ENCODE measurements at regions not wholly inside any gene's neighbourhood (a gene's known extent, or its start where the extent isn't known, plus 50 kb on each side); places are given as distances from the start of the nearest gene placed in this dataset.

DNA sequence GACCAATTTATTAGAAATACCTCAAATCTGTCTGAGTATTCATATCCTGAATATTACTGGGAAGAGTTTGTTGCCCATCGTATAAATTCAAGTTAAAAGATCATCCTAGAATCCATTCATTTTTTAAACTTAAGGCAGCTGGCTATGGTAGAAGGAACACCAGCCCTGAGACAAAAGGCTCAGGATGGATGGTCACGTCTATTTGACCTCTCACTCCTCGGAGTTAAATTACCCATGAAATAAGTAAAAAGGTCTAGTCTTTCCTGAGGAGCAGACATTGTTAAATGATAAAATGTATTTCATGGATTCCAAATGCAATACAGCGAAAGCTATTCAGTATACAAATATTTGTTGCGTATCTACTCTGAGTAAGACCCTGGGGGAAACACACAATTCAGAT, 826.0 kb upstream of the LRATD1 start:
- TF ChIP-seq, protein P1, sequence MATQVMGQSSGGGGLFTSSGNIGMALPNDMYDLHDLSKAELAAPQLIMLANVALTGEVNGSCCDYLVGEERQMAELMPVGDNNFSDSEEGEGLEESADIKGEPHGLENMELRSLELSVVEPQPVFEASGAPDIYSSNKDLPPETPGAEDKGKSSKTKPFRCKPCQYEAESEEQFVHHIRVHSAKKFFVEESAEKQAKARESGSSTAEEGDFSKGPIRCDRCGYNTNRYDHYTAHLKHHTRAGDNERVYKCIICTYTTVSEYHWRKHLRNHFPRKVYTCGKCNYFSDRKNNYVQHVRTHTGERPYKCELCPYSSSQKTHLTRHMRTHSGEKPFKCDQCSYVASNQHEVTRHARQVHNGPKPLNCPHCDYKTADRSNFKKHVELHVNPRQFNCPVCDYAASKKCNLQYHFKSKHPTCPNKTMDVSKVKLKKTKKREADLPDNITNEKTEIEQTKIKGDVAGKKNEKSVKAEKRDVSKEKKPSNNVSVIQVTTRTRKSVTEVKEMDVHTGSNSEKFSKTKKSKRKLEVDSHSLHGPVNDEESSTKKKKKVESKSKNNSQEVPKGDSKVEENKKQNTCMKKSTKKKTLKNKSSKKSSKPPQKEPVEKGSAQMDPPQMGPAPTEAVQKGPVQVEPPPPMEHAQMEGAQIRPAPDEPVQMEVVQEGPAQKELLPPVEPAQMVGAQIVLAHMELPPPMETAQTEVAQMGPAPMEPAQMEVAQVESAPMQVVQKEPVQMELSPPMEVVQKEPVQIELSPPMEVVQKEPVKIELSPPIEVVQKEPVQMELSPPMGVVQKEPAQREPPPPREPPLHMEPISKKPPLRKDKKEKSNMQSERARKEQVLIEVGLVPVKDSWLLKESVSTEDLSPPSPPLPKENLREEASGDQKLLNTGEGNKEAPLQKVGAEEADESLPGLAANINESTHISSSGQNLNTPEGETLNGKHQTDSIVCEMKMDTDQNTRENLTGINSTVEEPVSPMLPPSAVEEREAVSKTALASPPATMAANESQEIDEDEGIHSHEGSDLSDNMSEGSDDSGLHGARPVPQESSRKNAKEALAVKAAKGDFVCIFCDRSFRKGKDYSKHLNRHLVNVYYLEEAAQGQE (tag by site-specific recombination; IDR thresholded peaks at IDR 0.05): no peak
- TF ChIP-seq, protein P2, sequence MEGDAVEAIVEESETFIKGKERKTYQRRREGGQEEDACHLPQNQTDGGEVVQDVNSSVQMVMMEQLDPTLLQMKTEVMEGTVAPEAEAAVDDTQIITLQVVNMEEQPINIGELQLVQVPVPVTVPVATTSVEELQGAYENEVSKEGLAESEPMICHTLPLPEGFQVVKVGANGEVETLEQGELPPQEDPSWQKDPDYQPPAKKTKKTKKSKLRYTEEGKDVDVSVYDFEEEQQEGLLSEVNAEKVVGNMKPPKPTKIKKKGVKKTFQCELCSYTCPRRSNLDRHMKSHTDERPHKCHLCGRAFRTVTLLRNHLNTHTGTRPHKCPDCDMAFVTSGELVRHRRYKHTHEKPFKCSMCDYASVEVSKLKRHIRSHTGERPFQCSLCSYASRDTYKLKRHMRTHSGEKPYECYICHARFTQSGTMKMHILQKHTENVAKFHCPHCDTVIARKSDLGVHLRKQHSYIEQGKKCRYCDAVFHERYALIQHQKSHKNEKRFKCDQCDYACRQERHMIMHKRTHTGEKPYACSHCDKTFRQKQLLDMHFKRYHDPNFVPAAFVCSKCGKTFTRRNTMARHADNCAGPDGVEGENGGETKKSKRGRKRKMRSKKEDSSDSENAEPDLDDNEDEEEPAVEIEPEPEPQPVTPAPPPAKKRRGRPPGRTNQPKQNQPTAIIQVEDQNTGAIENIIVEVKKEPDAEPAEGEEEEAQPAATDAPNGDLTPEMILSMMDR (tag by site-specific recombination; IDR thresholded peaks at IDR 0.05): no peak
- TF ChIP-seq ZNF48 (tag by site-specific recombination; IDR thresholded peaks at IDR 0.05): no peak
- no peak for TF ChIP-seq ZNF830 (tag by site-specific recombination; IDR thresholded peaks at IDR 0.05; ENCODE audit: low read depth)
- TF ChIP-seq ZNF274 (IDR thresholded peaks at IDR 0.05; ENCODE audit: low read length): no peak
- TF ChIP-seq ZNF274 (tag by site-specific recombination; IDR thresholded peaks at IDR 0.05; ENCODE audit: borderline replicate concordance): no peak
- no peak for TF ChIP-seq ZNF24 (tag by site-specific recombination; IDR thresholded peaks at IDR 0.05)
- TF ChIP-seq GFI1B (tag by site-specific recombination; IDR thresholded peaks at IDR 0.05): no peak
- no peak for TF ChIP-seq GLI4 (tag by site-specific recombination; IDR thresholded peaks at IDR 0.05)
- no peak for TF ChIP-seq ZNF248 (tag by site-specific recombination; IDR thresholded peaks at IDR 0.05)
- no peak for TF ChIP-seq ZNF174 (tag by site-specific recombination; IDR thresholded peaks at IDR 0.05)
- TF ChIP-seq ZNF202 (tag by site-specific recombination; IDR thresholded peaks at IDR 0.05; ENCODE audit: borderline replicate concordance): no peak
- TF ChIP-seq, protein P3, sequence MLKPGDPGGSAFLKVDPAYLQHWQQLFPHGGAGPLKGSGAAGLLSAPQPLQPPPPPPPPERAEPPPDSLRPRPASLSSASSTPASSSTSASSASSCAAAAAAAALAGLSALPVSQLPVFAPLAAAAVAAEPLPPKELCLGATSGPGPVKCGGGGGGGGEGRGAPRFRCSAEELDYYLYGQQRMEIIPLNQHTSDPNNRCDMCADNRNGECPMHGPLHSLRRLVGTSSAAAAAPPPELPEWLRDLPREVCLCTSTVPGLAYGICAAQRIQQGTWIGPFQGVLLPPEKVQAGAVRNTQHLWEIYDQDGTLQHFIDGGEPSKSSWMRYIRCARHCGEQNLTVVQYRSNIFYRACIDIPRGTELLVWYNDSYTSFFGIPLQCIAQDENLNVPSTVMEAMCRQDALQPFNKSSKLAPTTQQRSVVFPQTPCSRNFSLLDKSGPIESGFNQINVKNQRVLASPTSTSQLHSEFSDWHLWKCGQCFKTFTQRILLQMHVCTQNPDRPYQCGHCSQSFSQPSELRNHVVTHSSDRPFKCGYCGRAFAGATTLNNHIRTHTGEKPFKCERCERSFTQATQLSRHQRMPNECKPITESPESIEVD (tag by site-specific recombination; IDR thresholded peaks at IDR 0.05): no peak
- TF ChIP-seq, protein P4, sequence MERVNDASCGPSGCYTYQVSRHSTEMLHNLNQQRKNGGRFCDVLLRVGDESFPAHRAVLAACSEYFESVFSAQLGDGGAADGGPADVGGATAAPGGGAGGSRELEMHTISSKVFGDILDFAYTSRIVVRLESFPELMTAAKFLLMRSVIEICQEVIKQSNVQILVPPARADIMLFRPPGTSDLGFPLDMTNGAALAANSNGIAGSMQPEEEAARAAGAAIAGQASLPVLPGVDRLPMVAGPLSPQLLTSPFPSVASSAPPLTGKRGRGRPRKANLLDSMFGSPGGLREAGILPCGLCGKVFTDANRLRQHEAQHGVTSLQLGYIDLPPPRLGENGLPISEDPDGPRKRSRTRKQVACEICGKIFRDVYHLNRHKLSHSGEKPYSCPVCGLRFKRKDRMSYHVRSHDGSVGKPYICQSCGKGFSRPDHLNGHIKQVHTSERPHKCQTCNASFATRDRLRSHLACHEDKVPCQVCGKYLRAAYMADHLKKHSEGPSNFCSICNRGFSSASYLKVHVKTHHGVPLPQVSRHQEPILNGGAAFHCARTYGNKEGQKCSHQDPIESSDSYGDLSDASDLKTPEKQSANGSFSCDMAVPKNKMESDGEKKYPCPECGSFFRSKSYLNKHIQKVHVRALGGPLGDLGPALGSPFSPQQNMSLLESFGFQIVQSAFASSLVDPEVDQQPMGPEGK (tag by site-specific recombination; IDR thresholded peaks at IDR 0.05): no peak
- no peak for TF ChIP-seq MYNN (tag by site-specific recombination; IDR thresholded peaks at IDR 0.05; ENCODE audit: borderline replicate concordance)
